ENCODE measurements at regions not wholly inside any gene's neighbourhood (a gene's known extent, or its start where the extent isn't known, plus 50 kb on each side); places are given as distances from the start of the nearest gene placed in this dataset.

GRCh38 chr9:28600226-28600625, 1026.9 kb upstream of the C9orf72 start:
- Mint-ChIP-seq H3K4me3 (no peak overlapping the region), H3K9me3 (no peaks in the 10 kb centered on the region), H3K4me1 (no peaks in the 10 kb centered on the region), H3K27me3 (no peaks in the 10 kb centered on the region), H3K27ac (no peak overlapping the region), H3K36me3 (ENCODE audit: low read depth) (no peaks in the 10 kb centered on the region)
- no peak for DNase-seq
- POLR2A ChIA-PET: no interaction called here
- CTCF ChIA-PET: no interaction called here

- H3K27ac Mint-ChIP-seq: no peak overlapping the region
- no peaks in the 10 kb centered on the region for H3K4me1 Mint-ChIP-seq
- no peaks in the 10 kb centered on the region for H3K27me3 Mint-ChIP-seq
- no peaks in the 10 kb centered on the region for H3K36me3 Mint-ChIP-seq (ENCODE audit: low read depth)
- ChIA-PET POLR2A (no interaction called here), CTCF (no interaction called here)
- H3K4me3 Mint-ChIP-seq: no peak overlapping the region
- DNase-seq: no peak
- H3K9me3 Mint-ChIP-seq: no peaks in the 10 kb centered on the region
These were observed 1034.6 kb upstream of the C9orf72 start for GRCh38 chr9:28607843-28608242.

GRCh38 chr9:28610339-28610738, 1037.1 kb upstream of the C9orf72 start:
- no peaks in the 10 kb centered on the region for H3K4me1 Mint-ChIP-seq
- H3K27ac Mint-ChIP-seq: no peak overlapping the region
- CTCF ChIA-PET: no interaction called here
- DNase-seq: no peak
- no peaks in the 10 kb centered on the region for H3K27me3 Mint-ChIP-seq
- POLR2A ChIA-PET: no interaction called here
- no peaks in the 10 kb centered on the region for H3K9me3 Mint-ChIP-seq
- no peaks in the 10 kb centered on the region for H3K36me3 Mint-ChIP-seq (ENCODE audit: low read depth)
- H3K4me3 Mint-ChIP-seq: no peak overlapping the region

DNA sequence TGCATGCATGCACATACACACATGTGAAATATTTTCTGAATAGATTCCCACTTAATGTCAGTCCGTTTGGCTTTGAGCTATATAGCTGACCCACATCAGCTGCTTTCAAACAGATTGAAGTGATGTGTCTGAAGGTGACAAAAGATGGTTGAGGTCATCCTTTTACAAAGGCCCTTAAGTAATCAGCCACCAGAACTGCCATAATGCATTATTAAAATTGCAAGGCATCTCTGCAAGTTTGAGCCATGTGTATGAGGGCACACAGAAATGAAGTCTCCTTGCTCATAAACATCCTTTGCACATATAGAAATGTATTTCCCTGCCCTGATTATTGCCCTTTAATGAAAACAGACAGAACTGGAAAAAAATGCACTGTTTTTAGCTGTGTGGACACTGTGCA, 1043.0 kb upstream of the C9orf72 start:
- ChIA-PET CTCF (no interaction called here), POLR2A (no interaction called here)
- Mint-ChIP-seq H3K27me3 (no peaks in the 10 kb centered on the region), H3K4me1 (no peaks in the 10 kb centered on the region), H3K9me3 (no peaks in the 10 kb centered on the region), H3K27ac (no peak overlapping the region), H3K36me3 (ENCODE audit: low read depth) (no peaks in the 10 kb centered on the region), H3K4me3 (no peak overlapping the region)
- no peak for DNase-seq

DNA sequence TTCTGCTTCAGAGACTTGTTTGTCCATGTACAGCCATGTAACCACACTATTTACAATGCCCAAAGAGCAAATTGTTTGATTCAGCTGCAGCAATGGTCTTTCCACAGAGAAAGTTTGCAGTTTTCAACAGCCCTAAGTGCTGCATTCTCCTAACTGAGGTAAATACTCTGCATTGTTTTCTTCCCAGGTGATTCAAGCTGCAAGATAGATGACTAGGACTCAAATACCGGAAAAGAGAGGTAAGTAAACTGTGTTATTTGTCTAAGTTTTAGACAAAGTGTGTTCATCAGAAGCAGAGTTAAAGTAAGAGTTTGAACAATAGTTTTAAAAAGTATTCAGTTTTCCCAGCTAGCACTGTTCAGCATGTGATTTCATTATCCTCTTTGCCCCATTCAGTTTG, 1046.7 kb upstream of the C9orf72 start:
- DNase-seq: no peak
- H3K27ac Mint-ChIP-seq: no peak overlapping the region
- H3K27me3 Mint-ChIP-seq: no peaks in the 10 kb centered on the region
- no peaks in the 10 kb centered on the region for H3K4me1 Mint-ChIP-seq
- ChIA-PET CTCF (no interaction called here), POLR2A (no interaction called here)
- no peaks in the 10 kb centered on the region for H3K36me3 Mint-ChIP-seq (ENCODE audit: low read depth)
- H3K9me3 Mint-ChIP-seq: no peaks in the 10 kb centered on the region
- no peak overlapping the region for H3K4me3 Mint-ChIP-seq

GRCh38 chr9:28620661-28621060, 1047.4 kb upstream of the C9orf72 start:
- Mint-ChIP-seq H3K36me3 (ENCODE audit: low read depth) (no peaks in the 10 kb centered on the region), H3K4me1 (no peaks in the 10 kb centered on the region), H3K27me3 (no peaks in the 10 kb centered on the region), H3K27ac (no peak overlapping the region), H3K4me3 (no peak overlapping the region), H3K9me3 (no peaks in the 10 kb centered on the region)
- POLR2A ChIA-PET: no interaction called here
- CTCF ChIA-PET: no interaction called here
- DNase-seq: no peak

DNA sequence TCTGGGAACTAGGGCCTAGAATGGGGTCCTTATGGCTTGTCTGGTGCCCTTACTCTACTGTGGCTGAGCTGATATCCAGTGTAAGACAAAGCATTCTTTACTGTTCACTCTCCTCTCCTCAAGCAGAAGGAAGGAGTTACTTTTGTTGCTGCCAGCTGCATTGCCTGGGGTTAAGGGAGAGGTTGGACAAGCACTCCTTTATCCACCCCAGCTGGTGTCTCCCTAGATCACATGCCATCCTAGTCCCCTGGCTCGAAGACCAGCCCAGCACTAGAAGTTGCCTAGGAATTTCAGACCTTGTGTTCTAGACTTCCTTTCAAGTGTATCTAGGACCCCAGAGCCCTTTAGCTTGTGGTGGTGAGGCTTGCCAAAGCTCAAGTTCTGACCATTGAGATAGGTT, 1051.5 kb upstream of the C9orf72 start:
- no peaks in the 10 kb centered on the region for H3K4me1 Mint-ChIP-seq
- ChIA-PET CTCF (interaction anchor here (0.5 kb wide), 1 partner anchor 119 kb away, joined by 3 read pairs; no protein-coding TSS in a partner anchor), POLR2A (no interaction called here)
- no peak for DNase-seq
- no peaks in the 10 kb centered on the region for H3K27me3 Mint-ChIP-seq
- H3K36me3 Mint-ChIP-seq (ENCODE audit: low read depth): no peaks in the 10 kb centered on the region
- H3K4me3 Mint-ChIP-seq: no peak overlapping the region
- H3K27ac Mint-ChIP-seq: no peak overlapping the region
- H3K9me3 Mint-ChIP-seq: no peaks in the 10 kb centered on the region

DNA sequence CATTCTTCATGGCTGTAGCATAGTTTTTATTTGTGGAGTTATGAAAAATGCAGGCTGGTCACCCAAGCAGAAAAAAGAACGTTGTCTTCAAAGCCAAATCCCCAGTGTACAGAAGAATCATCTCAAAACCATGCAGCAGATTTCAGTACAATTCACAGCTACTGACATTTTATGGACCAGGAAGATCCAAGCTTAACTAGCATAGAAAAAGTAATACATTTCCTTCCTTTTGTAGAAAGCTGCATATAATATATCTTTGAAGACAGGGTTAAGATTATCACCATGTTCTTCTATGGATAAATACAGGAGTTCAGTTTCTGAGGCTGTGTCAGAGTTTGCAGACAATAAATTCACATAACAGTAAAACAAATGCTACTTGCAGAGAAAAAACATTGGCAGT, 1054.8 kb upstream of the C9orf72 start:
- Mint-ChIP-seq H3K27ac (no peak overlapping the region), H3K36me3 (ENCODE audit: low read depth) (no peaks in the 10 kb centered on the region), H3K27me3 (no peaks in the 10 kb centered on the region), H3K9me3 (peaks cover 3% of the 10 kb centered on the region), H3K4me1 (no peaks in the 10 kb centered on the region), H3K4me3 (no peak overlapping the region)
- CTCF ChIA-PET: no interaction called here
- DNase-seq: no peak
- POLR2A ChIA-PET: no interaction called here

- no peak for DNase-seq
- Mint-ChIP-seq H3K27me3 (no peaks in the 10 kb centered on the region), H3K4me3 (no peak overlapping the region), H3K36me3 (ENCODE audit: low read depth) (no peaks in the 10 kb centered on the region), H3K27ac (no peak overlapping the region), H3K9me3 (peaks cover 2% of the 10 kb centered on the region), H3K4me1 (no peaks in the 10 kb centered on the region)
- POLR2A ChIA-PET: no interaction called here
- CTCF ChIA-PET: no interaction called here
These were observed 1075.4 kb upstream of the C9orf72 start for GRCh38 chr9:28648723-28649122.

- H3K4me3 Mint-ChIP-seq: no peak overlapping the region
- H3K27me3 Mint-ChIP-seq: no peaks in the 10 kb centered on the region
- H3K27ac Mint-ChIP-seq: no peak overlapping the region
- ChIA-PET POLR2A (no interaction called here), CTCF (no interaction called here)
- no peak for DNase-seq
- H3K4me1 Mint-ChIP-seq: no peaks in the 10 kb centered on the region
- H3K9me3 Mint-ChIP-seq: no peaks in the 10 kb centered on the region
- no peaks in the 10 kb centered on the region for H3K36me3 Mint-ChIP-seq (ENCODE audit: low read depth)
These were observed 1077.0 kb upstream of the C9orf72 start for GRCh38 chr9:28650327-28650726.

DNA sequence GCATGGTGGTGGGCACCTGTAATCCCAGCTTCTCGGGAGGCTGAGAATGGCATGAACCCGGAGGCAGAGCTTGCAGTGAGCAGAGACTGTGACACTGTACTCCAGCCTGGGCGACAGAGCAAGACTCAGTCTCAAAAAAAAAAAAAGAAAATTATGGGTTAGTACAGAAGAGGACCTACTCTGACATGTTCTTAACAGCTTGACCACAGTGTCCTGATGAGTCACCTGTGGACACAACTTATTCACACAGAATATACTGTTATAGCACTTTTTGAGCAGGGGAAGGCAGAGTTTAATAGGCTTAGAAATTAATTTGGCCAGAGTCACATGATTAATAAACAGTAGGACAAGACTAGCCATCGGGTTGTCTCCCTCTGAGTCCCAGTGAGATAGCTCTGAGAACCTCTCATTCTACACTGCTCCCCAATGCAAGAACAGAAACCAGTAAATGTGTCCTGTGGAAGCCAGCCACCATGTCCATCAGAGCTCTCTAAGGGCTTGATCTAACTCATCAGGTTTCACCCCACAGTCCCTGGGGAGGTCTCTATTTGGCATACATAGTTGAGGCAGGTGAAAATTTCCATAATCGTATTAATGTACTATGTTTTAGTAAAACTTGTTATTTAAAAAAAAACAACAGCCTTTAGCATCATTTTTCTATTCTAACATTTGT, 1077.9 kb upstream of the C9orf72 start:
- Mint-ChIP-seq H3K9me3 (no peaks in the 10 kb centered on the region), H3K4me3 (no peak overlapping the region), H3K36me3 (ENCODE audit: low read depth) (no peaks in the 10 kb centered on the region), H3K4me1 (no peaks in the 10 kb centered on the region), H3K27me3 (no peaks in the 10 kb centered on the region), H3K27ac (no peak overlapping the region)
- DNase-seq: no peak
- ChIA-PET POLR2A (no interaction called here), CTCF (no interaction called here)

DNA sequence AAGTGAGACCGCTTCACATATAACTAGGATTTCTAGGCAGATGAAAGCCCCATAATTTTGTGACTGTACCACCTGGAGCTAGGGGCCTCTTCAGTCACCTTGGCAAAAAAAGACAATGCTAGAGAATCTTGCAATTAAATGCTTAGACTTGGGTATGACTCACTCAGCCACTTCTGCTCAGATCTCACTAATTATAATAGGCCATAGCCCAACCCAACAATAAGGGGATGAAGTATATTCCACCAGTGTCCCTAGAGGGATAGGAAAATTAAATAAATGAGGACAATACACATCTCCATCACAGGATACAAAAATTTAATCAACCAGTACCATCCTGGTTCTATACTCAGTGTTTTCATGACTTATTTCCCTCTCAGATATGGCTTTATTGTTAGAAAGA, 1079.9 kb upstream of the C9orf72 start:
- Mint-ChIP-seq H3K4me1 (no peaks in the 10 kb centered on the region), H3K27me3 (no peaks in the 10 kb centered on the region), H3K27ac (no peak overlapping the region), H3K36me3 (ENCODE audit: low read depth) (no peaks in the 10 kb centered on the region), H3K9me3 (no peaks in the 10 kb centered on the region), H3K4me3 (no peak overlapping the region)
- POLR2A ChIA-PET: no interaction called here
- CTCF ChIA-PET: no interaction called here
- DNase-seq: no peak

- ChIA-PET CTCF (no interaction called here), POLR2A (no interaction called here)
- Mint-ChIP-seq H3K36me3 (ENCODE audit: low read depth) (no peaks in the 10 kb centered on the region), H3K4me1 (no peaks in the 10 kb centered on the region), H3K27ac (no peak overlapping the region), H3K9me3 (no peaks in the 10 kb centered on the region), H3K27me3 (no peaks in the 10 kb centered on the region), H3K4me3 (no peak overlapping the region)
- DNase-seq: no peak
These were observed 1083.4 kb upstream of the C9orf72 start for GRCh38 chr9:28656727-28657126.

DNA sequence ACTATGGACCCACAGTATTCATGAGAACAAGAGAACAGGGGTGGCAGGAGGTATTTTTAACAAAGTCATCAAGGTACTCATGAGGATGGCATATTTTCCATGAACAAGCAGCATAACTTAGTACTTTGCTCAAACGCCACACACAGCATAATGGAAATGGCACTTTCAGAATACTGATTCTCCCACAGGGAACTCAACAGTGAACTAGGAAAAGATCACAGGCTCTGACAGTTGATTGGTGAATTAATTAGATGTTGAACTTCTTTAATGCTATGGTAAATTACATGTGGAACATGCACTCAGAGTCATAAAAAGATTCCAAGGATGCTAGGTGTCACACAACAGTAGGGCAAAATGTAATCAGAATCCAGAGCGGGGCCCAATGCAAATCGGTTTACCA, 1088.6 kb upstream of the C9orf72 start:
- no peaks in the 10 kb centered on the region for H3K27me3 Mint-ChIP-seq
- H3K36me3 Mint-ChIP-seq (ENCODE audit: low read depth): no peaks in the 10 kb centered on the region
- no peak for DNase-seq
- ChIA-PET POLR2A (no interaction called here), CTCF (no interaction called here)
- no peaks in the 10 kb centered on the region for H3K9me3 Mint-ChIP-seq
- H3K4me1 Mint-ChIP-seq: no peaks in the 10 kb centered on the region
- no peak overlapping the region for H3K27ac Mint-ChIP-seq
- no peak overlapping the region for H3K4me3 Mint-ChIP-seq

GRCh38 chr9:28662675-28663074, 1089.4 kb upstream of the C9orf72 start:
- CTCF ChIA-PET: no interaction called here
- H3K9me3 Mint-ChIP-seq: no peaks in the 10 kb centered on the region
- H3K27ac Mint-ChIP-seq: no peak overlapping the region
- no peak for DNase-seq
- H3K4me1 Mint-ChIP-seq: no peaks in the 10 kb centered on the region
- H3K4me3 Mint-ChIP-seq: no peak overlapping the region
- no peaks in the 10 kb centered on the region for H3K27me3 Mint-ChIP-seq
- no peaks in the 10 kb centered on the region for H3K36me3 Mint-ChIP-seq (ENCODE audit: low read depth)
- POLR2A ChIA-PET: no interaction called here

All from activated CD4-positive, alpha-beta memory T cell treated with anti-CD3 and anti-CD28 coated beads, Interleukin-2, amount 10 ng/mL, durations not matched to agents 7 days and 5 days (primary cell).